ENCODE measurements at regions not wholly inside any gene's neighbourhood (a gene's known extent, or its start where the extent isn't known, plus 50 kb on each side); places are given as distances from the start of the nearest gene placed in this dataset.

DNA sequence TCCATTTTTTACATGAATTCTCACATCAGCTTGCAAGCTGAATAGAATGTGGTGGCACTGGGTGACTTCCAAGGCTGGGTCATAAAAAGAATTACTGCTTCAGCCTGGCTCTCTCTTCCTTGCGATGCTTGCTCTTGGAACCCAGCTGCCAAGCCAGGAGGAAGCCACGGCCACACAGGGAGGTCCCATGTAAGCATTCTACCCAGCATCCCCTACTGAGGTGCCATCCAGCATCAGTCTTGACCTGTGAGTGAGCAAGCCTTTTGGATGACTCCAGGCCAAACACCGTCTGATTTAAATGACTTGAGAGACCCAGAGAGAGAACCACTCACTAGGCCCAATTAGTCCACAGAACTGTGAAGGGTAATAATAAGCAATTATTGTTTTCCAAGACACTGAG, 750.3 kb upstream of the RAB6C start:
- Histone ChIP-seq H2AFZ (ENCODE audit: low read depth, low read length) (no peak overlapping the region), H3K4me2 (ENCODE audit: insufficient read depth, low read length) (no peak overlapping the region), H3K79me2 (ENCODE audit: control insufficient read depth, insufficient read depth, low read length) (no peaks in the 10 kb centered on the region), H3K9me3 (replicated peaks; ENCODE audit: control insufficient read depth, insufficient read depth, low read length) (no peaks in the 10 kb centered on the region), H4K20me1 (replicated peaks; ENCODE audit: control insufficient read depth, extremely low read depth, insufficient read depth, low read length) (no peaks in the 10 kb centered on the region), H3K9me1 (replicated peaks; ENCODE audit: control insufficient read depth, extremely low read depth, insufficient read depth, low read length) (no peaks in the 10 kb centered on the region), H3K27me3 (ENCODE audit: control insufficient read depth in 2 of 2, insufficient read depth in 2 of 2, low read length in 2 of 2) (no peaks in the 10 kb centered on the region), H3K4me3 (replicated peaks in 1 of 3; ENCODE audit: insufficient read depth in 1 of 3, low read depth in 1 of 3, low read length in 3 of 3) (no peak overlapping the region), H3K4me1 (ENCODE audit: control insufficient read depth, extremely low read depth, insufficient read depth, low read length) (no peaks in the 10 kb centered on the region), H3K27ac (ENCODE audit: insufficient read depth, low read depth, low read length) (no peak overlapping the region), H3K36me3 (ENCODE audit: control insufficient read depth in 2 of 2, extremely low read depth in 1 of 2, insufficient read depth in 2 of 2, low read length in 2 of 2) (no peaks in the 10 kb centered on the region), H3K9ac (replicated peaks; ENCODE audit: extremely low read depth, insufficient read depth, low read length) (no peak overlapping the region)
- CTCF ChIA-PET: no interaction called here
- DNase-seq (ENCODE audit: low read depth, low spot score): no peak
- BruUV-seq (replicated peaks): no TSS peak
- dilution Hi-C loops (cut with MboI; ENCODE audit: extremely low pct_ligation_motif_present, low sequenced_read_pairs): no loop called here
- POLR2A ChIA-PET: no interaction called here
- intact Hi-C loops (cut with micrococcal nuclease): no loop called here
- FAIRE-seq: no peak
- TF ChIP-seq EZH2 (IDR thresholded peaks at IDR 0.05; ENCODE audit: borderline replicate concordance, low read depth, low read length, severe bottlenecking) (no peak), POLR2A (IDR thresholded peaks at IDR 0.05; ENCODE audit: low read depth, low read length) (no peak), POLR2AphosphoS5 (IDR thresholded peaks at IDR 0.05; ENCODE audit: insufficient read depth, low read depth, low read length) (no peak)
- TF ChIP-seq, protein P1, sequence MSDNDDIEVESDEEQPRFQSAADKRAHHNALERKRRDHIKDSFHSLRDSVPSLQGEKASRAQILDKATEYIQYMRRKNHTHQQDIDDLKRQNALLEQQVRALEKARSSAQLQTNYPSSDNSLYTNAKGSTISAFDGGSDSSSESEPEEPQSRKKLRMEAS (IDR thresholded peaks at IDR 0.05; ENCODE audit: insufficient read depth, insufficient read length): no peak

- Histone ChIP-seq H3K27me3 (ENCODE audit: control insufficient read depth in 2 of 2, insufficient read depth in 2 of 2, low read length in 2 of 2) (no peaks in the 10 kb centered on the region), H3K27ac (ENCODE audit: insufficient read depth, low read depth, low read length) (no peak overlapping the region), H3K9me3 (replicated peaks; ENCODE audit: control insufficient read depth, insufficient read depth, low read length) (no peaks in the 10 kb centered on the region), H3K9ac (replicated peaks; ENCODE audit: extremely low read depth, insufficient read depth, low read length) (no peak overlapping the region), H3K79me2 (ENCODE audit: control insufficient read depth, insufficient read depth, low read length) (no peaks in the 10 kb centered on the region), H3K36me3 (ENCODE audit: control insufficient read depth in 2 of 2, extremely low read depth in 1 of 2, insufficient read depth in 2 of 2, low read length in 2 of 2) (no peaks in the 10 kb centered on the region), H3K9me1 (replicated peaks; ENCODE audit: control insufficient read depth, extremely low read depth, insufficient read depth, low read length) (no peaks in the 10 kb centered on the region), H3K4me3 (replicated peaks in 1 of 3; ENCODE audit: insufficient read depth in 1 of 3, low read depth in 1 of 3, low read length in 3 of 3) (no peak overlapping the region), H3K4me1 (ENCODE audit: control insufficient read depth, extremely low read depth, insufficient read depth, low read length) (no peaks in the 10 kb centered on the region), H4K20me1 (replicated peaks; ENCODE audit: control insufficient read depth, extremely low read depth, insufficient read depth, low read length) (no peaks in the 10 kb centered on the region), H3K4me2 (ENCODE audit: insufficient read depth, low read length) (no peak overlapping the region), H2AFZ (ENCODE audit: low read depth, low read length) (no peak overlapping the region)
- BruUV-seq (replicated peaks): no TSS peak
- ChIA-PET CTCF (no interaction called here), POLR2A (no interaction called here)
- FAIRE-seq (no peak), DNase-seq (ENCODE audit: low read depth, low spot score) (no peak)
- intact Hi-C loops (cut with micrococcal nuclease): no loop called here
- dilution Hi-C loops (cut with MboI; ENCODE audit: extremely low pct_ligation_motif_present, low sequenced_read_pairs): no loop called here
- no peak for TF ChIP-seq FOS (IDR thresholded peaks at IDR 0.05; ENCODE audit: borderline replicate concordance, insufficient read depth, low read length)
- TF ChIP-seq JUN (IDR thresholded peaks at IDR 0.05; ENCODE audit: borderline replicate concordance, insufficient read depth, insufficient read length, low read depth): no peak
- TF ChIP-seq, protein P2, sequence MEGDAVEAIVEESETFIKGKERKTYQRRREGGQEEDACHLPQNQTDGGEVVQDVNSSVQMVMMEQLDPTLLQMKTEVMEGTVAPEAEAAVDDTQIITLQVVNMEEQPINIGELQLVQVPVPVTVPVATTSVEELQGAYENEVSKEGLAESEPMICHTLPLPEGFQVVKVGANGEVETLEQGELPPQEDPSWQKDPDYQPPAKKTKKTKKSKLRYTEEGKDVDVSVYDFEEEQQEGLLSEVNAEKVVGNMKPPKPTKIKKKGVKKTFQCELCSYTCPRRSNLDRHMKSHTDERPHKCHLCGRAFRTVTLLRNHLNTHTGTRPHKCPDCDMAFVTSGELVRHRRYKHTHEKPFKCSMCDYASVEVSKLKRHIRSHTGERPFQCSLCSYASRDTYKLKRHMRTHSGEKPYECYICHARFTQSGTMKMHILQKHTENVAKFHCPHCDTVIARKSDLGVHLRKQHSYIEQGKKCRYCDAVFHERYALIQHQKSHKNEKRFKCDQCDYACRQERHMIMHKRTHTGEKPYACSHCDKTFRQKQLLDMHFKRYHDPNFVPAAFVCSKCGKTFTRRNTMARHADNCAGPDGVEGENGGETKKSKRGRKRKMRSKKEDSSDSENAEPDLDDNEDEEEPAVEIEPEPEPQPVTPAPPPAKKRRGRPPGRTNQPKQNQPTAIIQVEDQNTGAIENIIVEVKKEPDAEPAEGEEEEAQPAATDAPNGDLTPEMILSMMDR (IDR thresholded peaks at IDR 0.05; ENCODE audit: extremely low read depth in 1 of 2, insufficient read depth in 1 of 2, low read depth in 1 of 2, low read length in 2 of 2): no peak
- no peak for TF ChIP-seq MYC (IDR thresholded peaks at IDR 0.05; ENCODE audit: low read depth, low read length)
- TF ChIP-seq, protein P1 (IDR thresholded peaks at IDR 0.05; ENCODE audit: insufficient read depth, insufficient read length): no peak
- TF ChIP-seq POLR2AphosphoS5 (IDR thresholded peaks at IDR 0.05; ENCODE audit: insufficient read depth, low read depth, low read length): no peak
- TF ChIP-seq GATA2 (IDR thresholded peaks at IDR 0.05; ENCODE audit: insufficient read depth, insufficient read length, low read depth, low read length): no peak
- no peak for TF ChIP-seq POLR2A (IDR thresholded peaks at IDR 0.05; ENCODE audit: low read depth, low read length)
- no peak for TF ChIP-seq EZH2 (IDR thresholded peaks at IDR 0.05; ENCODE audit: borderline replicate concordance, low read depth, low read length, severe bottlenecking)
Observed at GRCh38 chr2:129229830-129230441, 749.5 kb upstream of the RAB6C start.
